HCT116 (cell line): ENCODE measurements at regions not wholly inside any gene's neighbourhood (a gene's known extent, or its start where the extent isn't known, plus 50 kb on each side); places are given as distances from the start of the nearest gene placed in this dataset.

Source experiments
- CBX3 ChIP-seq: IDR thresholded peaks from 2 replicates; pipeline ENCODE4 v1.6.1; 2012; ENCODE audit warnings: low read depth
- ELF1 ChIP-seq: IDR thresholded peaks from 2 replicates; pipeline ENCODE4 v1.6.1; 2012; ENCODE audit warnings: low read depth, borderline replicate concordance
- EZH2 ChIP-seq: fragments of 200-600 bp; sonication (generic); IDR thresholded peaks from 2 replicates; pipeline ENCODE4 v1.6.1; 2017; ENCODE audit warnings: antibody characterized with exemption, mixed run types
- EZH2phosphoT487 ChIP-seq: fragments of 200-600 bp; IDR thresholded peaks from 2 replicates; pipeline ENCODE4 v1.6.1; 2018; ENCODE audit warnings: antibody characterized with exemption, borderline replicate concordance
- POLR2A ChIP-seq: IDR thresholded peaks from 2 replicates; pipeline ENCODE4 v1.7.0; 2011; ENCODE audit warnings: borderline replicate concordance; ENCODE audit not compliant: insufficient read depth, insufficient read length; ENCODE audit errors: extremely low read depth
- SIN3A ChIP-seq: IDR thresholded peaks from 2 replicates; pipeline ENCODE4 v1.6.1; 2012; ENCODE audit warnings: low read depth
- SRF ChIP-seq: IDR thresholded peaks from 2 replicates; pipeline ENCODE4 v1.6.1; 2012; ENCODE audit warnings: low read depth
- ZNF274 ChIP-seq: fragments of 200-500 bp; sonication (Bioruptor generic); IDR thresholded peaks from 2 replicates; pipeline ENCODE4 v1.6.1; 2014; ENCODE audit warnings: mild to moderate bottlenecking, low read depth, low read length, inconsistent platforms
- TF ChIP-seq, protein P1 (sequence below), 3 experiments: fragments of 200-600 bp in 1 of 3; sonication (generic) in 1 of 3; IDR thresholded peaks in 2 of 3; conservative IDR thresholded peaks in 1 of 3; 2 replicates each; pipeline ENCODE4 v1.5.1; 2012 to 2017; ENCODE audit warnings: low read depth in 2 of 3, low read length in 2 of 3, antibody characterized with exemption in 1 of 3, borderline replicate concordance in 1 of 3, control low read depth in 1 of 3, mild to moderate bottlenecking in 1 of 3, mixed read lengths in 1 of 3, mixed run types in 1 of 3, moderate library complexity in 1 of 3; ENCODE audit not compliant: insufficient read depth in 1 of 3
- TF ChIP-seq, protein P2 (sequence below): IDR thresholded peaks from 2 replicates; pipeline ENCODE4 v1.6.1; 2012

DNA sequence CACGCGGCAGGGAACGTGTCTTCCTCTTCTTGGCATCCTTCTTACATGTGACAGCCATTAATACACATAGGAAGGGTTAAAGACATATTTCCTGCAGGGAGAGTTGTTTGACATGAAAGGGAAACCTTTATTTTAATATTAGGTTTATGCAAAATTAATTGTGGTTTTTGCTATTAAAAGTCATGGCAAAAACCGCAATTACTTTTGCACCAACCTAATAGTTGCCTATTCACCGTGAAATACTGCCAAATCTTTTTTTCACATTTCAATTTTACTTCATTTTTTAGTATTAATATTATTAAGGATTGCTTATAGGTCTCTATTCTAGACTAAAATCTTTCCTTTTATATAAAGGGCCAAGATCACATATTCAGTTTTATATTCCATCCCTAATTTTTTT is 230.4 kb upstream of the PITX2 start:
- TF ChIP-seq, protein P1, sequence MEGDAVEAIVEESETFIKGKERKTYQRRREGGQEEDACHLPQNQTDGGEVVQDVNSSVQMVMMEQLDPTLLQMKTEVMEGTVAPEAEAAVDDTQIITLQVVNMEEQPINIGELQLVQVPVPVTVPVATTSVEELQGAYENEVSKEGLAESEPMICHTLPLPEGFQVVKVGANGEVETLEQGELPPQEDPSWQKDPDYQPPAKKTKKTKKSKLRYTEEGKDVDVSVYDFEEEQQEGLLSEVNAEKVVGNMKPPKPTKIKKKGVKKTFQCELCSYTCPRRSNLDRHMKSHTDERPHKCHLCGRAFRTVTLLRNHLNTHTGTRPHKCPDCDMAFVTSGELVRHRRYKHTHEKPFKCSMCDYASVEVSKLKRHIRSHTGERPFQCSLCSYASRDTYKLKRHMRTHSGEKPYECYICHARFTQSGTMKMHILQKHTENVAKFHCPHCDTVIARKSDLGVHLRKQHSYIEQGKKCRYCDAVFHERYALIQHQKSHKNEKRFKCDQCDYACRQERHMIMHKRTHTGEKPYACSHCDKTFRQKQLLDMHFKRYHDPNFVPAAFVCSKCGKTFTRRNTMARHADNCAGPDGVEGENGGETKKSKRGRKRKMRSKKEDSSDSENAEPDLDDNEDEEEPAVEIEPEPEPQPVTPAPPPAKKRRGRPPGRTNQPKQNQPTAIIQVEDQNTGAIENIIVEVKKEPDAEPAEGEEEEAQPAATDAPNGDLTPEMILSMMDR (IDR thresholded peaks at IDR 0.05 in 2 of 3, conservative IDR thresholded peaks at IDR 0.05 in 1 of 3; ENCODE audit: borderline replicate concordance in 1 of 3, insufficient read depth in 1 of 3, low read depth in 2 of 3, low read length in 2 of 3), result no peak
- TF ChIP-seq CBX3, result no peak
- no peak for TF ChIP-seq EZH2phosphoT487
- no peak for TF ChIP-seq EZH2
- TF ChIP-seq ZNF274, result no peak
- TF ChIP-seq SIN3A, result no peak
- TF ChIP-seq, protein P2, sequence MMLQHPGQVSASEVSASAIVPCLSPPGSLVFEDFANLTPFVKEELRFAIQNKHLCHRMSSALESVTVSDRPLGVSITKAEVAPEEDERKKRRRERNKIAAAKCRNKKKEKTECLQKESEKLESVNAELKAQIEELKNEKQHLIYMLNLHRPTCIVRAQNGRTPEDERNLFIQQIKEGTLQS, result no peak
- no peak for TF ChIP-seq ELF1
- TF ChIP-seq POLR2A, result no peak
- TF ChIP-seq SRF, result no peak
